PFSK-1 (cell line): ENCODE measurements at regions not wholly inside any gene's neighbourhood (a gene's known extent, or its start where the extent isn't known, plus 50 kb on each side); places are given as distances from the start of the nearest gene placed in this dataset.

ENCODE experiments used
- FOXP2 ChIP-seq: optimal IDR thresholded peaks from 2 replicates; pipeline ENCODE3; 2011; ENCODE audit warnings: borderline replicate concordance, control low read depth, inconsistent platforms; ENCODE audit not compliant: insufficient read depth; ENCODE audit errors: extremely low read length, extremely low read depth
- POLR2AphosphoS5 ChIP-seq: IDR thresholded peaks from 2 replicates; pipeline ENCODE4 v1.6.1; 2012; ENCODE audit warnings: low read depth, mild to moderate bottlenecking, control low read depth, low read length, moderate library complexity
- REST ChIP-seq, 2 experiments: IDR thresholded peaks; 2 replicates each; pipeline versions ENCODE4 v1.6.1 to v1.8.0; 2011 to 2012; ENCODE audit warnings: low read depth in 2 of 2, low read length in 2 of 2, control low read depth in 1 of 2, inconsistent platforms in 1 of 2, mild to moderate bottlenecking in 1 of 2, moderate library complexity in 1 of 2; ENCODE audit not compliant: insufficient read depth in 1 of 2
- SIN3A ChIP-seq: IDR thresholded peaks from 2 replicates; pipeline ENCODE4 v1.6.1; 2012; ENCODE audit warnings: mild to moderate bottlenecking, low read length, moderate library complexity, borderline replicate concordance; ENCODE audit not compliant: insufficient read depth
- TAF1 ChIP-seq: IDR thresholded peaks from 2 replicates; pipeline ENCODE4 v1.6.1; 2012; ENCODE audit warnings: low read length, control low read depth, borderline replicate concordance; ENCODE audit not compliant: insufficient read depth

GRCh38 chr2:67836866-67837265 is 225.9 kb downstream of the C1D start:
- TF ChIP-seq POLR2AphosphoS5 (no peak), TAF1 (no peak), SIN3A (no peak), FOXP2 (no peak), REST (IDR thresholded peaks at IDR 0.05; ENCODE audit: insufficient read depth in 1 of 2, low read depth in 2 of 2, low read length in 2 of 2) (no peak)

GRCh38 chr2:67838205-67838604 is 224.6 kb downstream of the C1D start:
- TF ChIP-seq REST (IDR thresholded peaks at IDR 0.05; ENCODE audit: insufficient read depth in 1 of 2, low read depth in 2 of 2, low read length in 2 of 2) = no peak
- no peak for TF ChIP-seq FOXP2
- no peak for TF ChIP-seq SIN3A
- no peak for TF ChIP-seq POLR2AphosphoS5
- no peak for TF ChIP-seq TAF1

DNA sequence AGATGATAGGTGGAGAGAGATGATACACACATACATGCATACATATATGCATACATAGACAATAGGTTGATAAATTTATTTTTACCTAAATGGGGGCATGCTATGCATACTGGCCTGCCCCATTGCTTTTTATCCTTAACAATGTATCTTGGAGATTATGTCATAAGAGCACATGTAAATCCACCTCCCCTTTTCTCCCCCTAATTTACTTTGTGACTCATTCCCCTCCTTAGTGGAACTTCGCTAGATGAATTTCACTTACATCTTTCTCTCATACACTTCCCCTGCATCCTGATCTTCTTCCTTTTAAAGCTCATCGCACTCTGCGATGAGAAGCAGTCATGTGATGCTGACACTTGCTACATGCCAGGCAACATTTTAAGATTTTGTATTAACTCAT is 223.6 kb downstream of the C1D start:
- no peak for TF ChIP-seq REST (IDR thresholded peaks at IDR 0.05; ENCODE audit: insufficient read depth in 1 of 2, low read depth in 2 of 2, low read length in 2 of 2)
- TF ChIP-seq FOXP2 = no peak
- no peak for TF ChIP-seq POLR2AphosphoS5
- no peak for TF ChIP-seq TAF1
- TF ChIP-seq SIN3A = no peak

GRCh38 chr2:67839668-67840067 is 223.1 kb downstream of the C1D start:
- TF ChIP-seq POLR2AphosphoS5 = no peak
- TF ChIP-seq FOXP2 = no peak
- no peak for TF ChIP-seq TAF1
- TF ChIP-seq REST (IDR thresholded peaks at IDR 0.05; ENCODE audit: insufficient read depth in 1 of 2, low read depth in 2 of 2, low read length in 2 of 2) = no peak
- no peak for TF ChIP-seq SIN3A

GRCh38 chr2:67840460-67841068 is 222.2 kb downstream of the C1D start:
- no peak for TF ChIP-seq POLR2AphosphoS5
- TF ChIP-seq TAF1 = no peak
- no peak for TF ChIP-seq SIN3A
- TF ChIP-seq REST (IDR thresholded peaks at IDR 0.05; ENCODE audit: insufficient read depth in 1 of 2, low read depth in 2 of 2, low read length in 2 of 2) = no peak
